Aorta (tissue), 5 donors: ENCODE measurements at regions not wholly inside any gene's neighbourhood (a gene's known extent, or its start where the extent isn't known, plus 50 kb on each side); places are given as distances from the start of the nearest gene placed in this dataset.
"Not testable (repeated sequence)": the region's sequence is repeated elsewhere in the genome, so short reads cannot be mapped to it uniquely, and the experiment has no call there.

ENCODE experiments used
- ATAC-seq: fragments of 200-7000 bp; cut with Tn5 transposase; one replicate; pipeline ENCODE4 v1.9.1; 2022; ENCODE audit warnings: moderate library complexity; ENCODE audit not compliant: low FRiP score
- DNase-seq, 2 donors: peaks; one replicate each; pipeline ENCODE4 v3.0.0-alpha.2; 2020
- H3K27ac ChIP-seq, 2 donors: one replicate each; pipeline ENCODE4 v1.5.1; 2013; ENCODE audit warnings: low read length in 2 of 2, mild to moderate bottlenecking in 2 of 2, moderate library complexity in 2 of 2, control low read depth in 1 of 2, inconsistent platforms in 1 of 2, low read depth in 1 of 2
- H3K27me3 ChIP-seq, 2 donors: one replicate each; pipeline ENCODE4 v1.6.1; 2013; ENCODE audit warnings: control low read depth in 1 of 2, low read length in 1 of 2, mild to moderate bottlenecking in 1 of 2, moderate library complexity in 1 of 2; ENCODE audit not compliant: insufficient read depth in 2 of 2, control insufficient read depth in 1 of 2
- H3K36me3 ChIP-seq, 2 donors: one replicate each; pipeline ENCODE4 v1.6.1; 2013; ENCODE audit warnings: control low read depth in 1 of 2, low read length in 1 of 2, mild to moderate bottlenecking in 1 of 2; ENCODE audit not compliant: insufficient read depth in 2 of 2, control insufficient read depth in 1 of 2
- H3K4me1 ChIP-seq, 2 donors: one replicate each; pipeline ENCODE4 v1.6.1; 2013; ENCODE audit warnings: low read length in 2 of 2, control low read depth in 1 of 2, mild to moderate bottlenecking in 1 of 2, moderate library complexity in 1 of 2; ENCODE audit not compliant: insufficient read depth in 2 of 2, control insufficient read depth in 1 of 2
- H3K4me3 ChIP-seq, 2 donors: one replicate each; pipeline ENCODE4 v1.5.1; 2013; ENCODE audit warnings: low read length in 2 of 2, control low read depth in 1 of 2, mild to moderate bottlenecking in 1 of 2
- H3K9me3 ChIP-seq: one replicate; pipeline ENCODE4 v1.6.1; 2013; ENCODE audit warnings: mild to moderate bottlenecking, low read length; ENCODE audit not compliant: control insufficient read depth
- WGBS, 2 donors: extraction: QIAGEN DNeasy Blood & Tissue Kit; methylation state at CpG; one replicate each; pipeline ENCODE4 v1.1.7; 2013; 5-methylcytosine and 5-hydroxymethylcytosine counted together
- intact Hi-C, 2 donors: fragments of 100-400 bp; cut with DNase I; formaldehyde crosslinking; loops; one replicate each; pipeline versions ENCODE4 v1.14.2 to v1.15.0; 2022
- donor health status: healthy with polysubstance abuse.
- donor health status: Bipolar disorder and iron deficiency.
- donor health status: DM: no; HTN: no; CAD: no.
- donor health status: DM: no; HTN: no; CAD: no.
- donor health status: DM: yes; HTN: yes; CAD: no.

DNA sequence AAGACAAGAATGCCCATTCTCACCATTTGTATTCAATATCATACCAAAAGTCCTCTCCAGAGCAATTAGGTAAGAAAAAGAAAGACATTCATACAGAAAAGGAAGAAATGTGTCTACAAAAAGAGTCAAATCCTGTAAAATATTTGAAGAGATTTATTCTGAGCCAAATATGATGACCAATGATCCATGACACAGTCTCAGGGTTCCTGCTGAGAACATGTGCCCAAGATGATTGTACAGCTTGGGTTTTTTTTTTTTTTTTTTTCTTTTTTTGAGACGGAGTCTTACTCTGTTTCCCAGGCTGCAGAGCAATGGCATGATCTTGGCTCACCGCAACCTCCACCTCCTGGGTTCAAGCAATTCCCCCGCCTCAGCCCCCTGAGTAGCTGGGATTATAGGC, 296.2 kb downstream of the C12orf75 start:
- Histone ChIP-seq H3K27me3 (no peaks in the 10 kb centered on the region), H3K27ac (no peak overlapping the region), H3K4me1 (no peaks in the 10 kb centered on the region), H3K36me3 (no peaks in the 10 kb centered on the region), H3K9me3 (no peaks in the 10 kb centered on the region), H3K4me3 (no peak overlapping the region)
- ATAC-seq (no peak), DNase-seq (no peak)
- 94 to 97% methylated on average over 3 of the region's 3 CpGs for WGBS, 2 donors
- intact Hi-C loops: no loop called here

DNA sequence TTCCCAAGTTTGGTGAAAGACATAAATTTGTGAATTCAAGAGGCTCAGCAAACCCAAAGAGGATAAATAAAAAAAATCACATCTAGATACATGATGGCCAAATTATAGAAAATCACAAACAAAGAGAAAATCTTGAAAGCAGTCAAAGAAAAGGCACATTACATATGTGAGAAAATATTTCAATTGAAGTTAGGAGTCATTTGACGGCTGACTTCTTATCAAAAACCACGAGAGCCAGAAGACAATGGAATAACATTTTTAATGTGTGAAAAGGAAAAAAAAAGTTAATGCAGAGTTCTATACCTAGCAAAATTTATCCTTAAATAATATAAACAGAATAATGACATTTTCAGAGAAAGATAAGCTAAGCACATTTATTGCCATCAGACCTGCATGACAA, 307.0 kb downstream of the C12orf75 start:
- WGBS, 2 donors: 59 to 86% methylated on average over 2 of the region's 2 CpGs
- DNase-seq (no peak), ATAC-seq (no peak)
- intact Hi-C loops: no loop called here
- H3K36me3 ChIP-seq: no peaks in the 10 kb centered on the region
- no peaks in the 10 kb centered on the region for H3K9me3 ChIP-seq
- H3K4me3 ChIP-seq: no peak overlapping the region
- H3K27ac ChIP-seq: no peak overlapping the region
- H3K4me1 ChIP-seq: peaks cover 1 to 2% of the 10 kb centered on the region in 2 donors
- H3K27me3 ChIP-seq: no peaks in the 10 kb centered on the region

DNA sequence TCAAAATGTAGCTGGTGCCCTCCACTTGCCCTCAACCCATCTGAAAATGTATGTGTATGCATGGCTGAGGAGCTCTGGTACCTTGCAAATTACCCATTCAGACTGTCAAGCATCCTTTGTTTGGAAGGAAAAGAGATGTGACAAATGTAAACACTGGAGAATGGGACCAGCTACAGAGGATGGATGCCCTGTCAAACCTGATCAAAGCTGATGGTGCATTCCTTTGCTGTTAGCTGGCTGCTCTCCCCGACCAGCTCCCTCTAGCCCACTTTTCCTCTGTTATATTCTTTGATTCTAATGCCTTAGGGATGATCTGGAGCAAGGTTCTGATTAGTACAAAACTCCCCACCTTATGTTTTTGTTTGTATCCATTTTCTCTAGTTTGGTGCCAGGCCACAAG, 310.3 kb downstream of the C12orf75 start:
- no peak overlapping the region for H3K4me3 ChIP-seq
- DNase-seq (no peak), ATAC-seq (no peak)
- WGBS, 2 donors: 36 to 61% methylated on average over 1 of the region's 1 CpG
- no peaks in the 10 kb centered on the region for H3K27me3 ChIP-seq
- intact Hi-C loops: no loop called here
- no peaks in the 10 kb centered on the region for H3K36me3 ChIP-seq
- no peak overlapping the region for H3K27ac ChIP-seq
- peaks cover 1 to 2% of the 10 kb centered on the region in 2 donors for H3K4me1 ChIP-seq
- no peaks in the 10 kb centered on the region for H3K9me3 ChIP-seq

DNA sequence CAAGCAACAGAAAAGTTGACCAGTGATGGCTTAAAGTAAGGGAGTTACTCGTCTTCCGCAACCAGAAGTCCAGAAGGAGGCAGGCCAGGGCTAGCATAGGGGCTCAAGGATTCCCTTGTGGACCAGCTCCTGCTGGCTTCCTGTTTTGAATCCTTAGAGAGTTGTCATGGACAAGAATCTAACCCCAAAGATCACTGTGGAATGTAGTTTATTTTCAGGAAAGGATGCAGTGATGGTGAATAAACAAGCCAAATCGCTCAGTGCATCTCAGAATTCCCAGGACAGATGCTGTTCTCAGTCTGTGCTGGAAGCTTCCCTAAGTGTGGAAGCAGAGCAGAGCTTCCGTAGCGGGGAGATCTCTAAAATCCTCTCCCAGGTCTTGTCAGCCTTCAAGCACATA, 311.3 kb downstream of the C12orf75 start:
- H3K27ac ChIP-seq: no peak overlapping the region
- WGBS, 2 donors: 94 to 96% methylated on average over 5 of the region's 5 CpGs
- no peak for ATAC-seq
- no peaks in the 10 kb centered on the region for H3K36me3 ChIP-seq
- H3K27me3 ChIP-seq: no peaks in the 10 kb centered on the region
- intact Hi-C loops: no loop called here
- peaks cover 1 to 2% of the 10 kb centered on the region in 2 donors for H3K4me1 ChIP-seq
- no peak overlapping the region for H3K4me3 ChIP-seq
- no peak for DNase-seq
- H3K9me3 ChIP-seq: no peaks in the 10 kb centered on the region

DNA sequence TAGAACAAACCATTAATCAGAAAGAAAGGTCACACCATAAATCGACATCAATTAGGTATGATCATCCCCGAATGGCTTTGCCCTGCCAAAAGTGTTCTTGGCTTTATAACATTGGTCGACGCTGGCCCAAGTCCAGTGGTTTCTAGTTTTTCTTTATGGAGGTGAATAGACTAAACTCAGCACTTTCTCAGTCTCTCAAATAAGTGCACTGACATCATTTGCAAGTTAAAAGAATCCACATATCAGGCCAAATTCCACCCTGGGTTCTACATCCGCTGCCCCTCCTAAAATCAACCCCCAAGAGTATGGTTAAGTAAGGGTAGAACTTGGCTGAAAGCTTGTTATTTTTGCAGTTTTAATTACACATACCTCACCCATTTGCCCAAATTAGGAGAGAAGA, 314.3 kb downstream of the C12orf75 start:
- Histone ChIP-seq H3K4me1 (peaks cover 1 to 2% of the 10 kb centered on the region in 2 donors), H3K27me3 (no peaks in the 10 kb centered on the region), H3K4me3 (no peak overlapping the region), H3K36me3 (no peaks in the 10 kb centered on the region), H3K9me3 (peaks cover 1% of the 10 kb centered on the region), H3K27ac (no peak overlapping the region)
- DNase-seq (no peak), ATAC-seq (peak; percentile 48)
- intact Hi-C loops: no loop called here
- WGBS, 2 donors: 3 to 10% methylated on average over 5 of the region's 5 CpGs

DNA sequence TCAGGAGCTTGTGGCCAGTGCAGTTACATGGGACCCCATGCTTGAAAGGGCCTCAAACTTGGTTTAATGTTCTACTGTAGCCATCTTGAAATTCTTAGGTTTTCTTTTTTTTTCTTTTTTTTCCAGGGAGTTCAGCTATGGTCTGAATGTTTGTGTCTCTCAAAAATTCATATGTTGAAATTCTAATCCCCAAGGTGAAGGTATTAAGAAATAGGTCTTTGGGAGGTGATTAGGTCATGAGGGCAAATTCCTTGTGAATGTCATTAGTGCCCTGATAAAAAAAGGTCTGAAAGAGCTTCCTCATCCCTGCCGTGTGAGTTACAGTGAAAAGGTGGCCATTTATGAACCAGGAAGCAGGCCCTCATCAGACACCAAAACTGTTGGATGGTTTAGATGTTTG, 324.1 kb downstream of the C12orf75 start:
- no peaks in the 10 kb centered on the region for H3K27me3 ChIP-seq
- intact Hi-C loops: no loop called here
- DNase-seq (no peak), ATAC-seq (no peak)
- no peak overlapping the region for H3K4me3 ChIP-seq
- H3K9me3 ChIP-seq: peaks cover 2% of the 10 kb centered on the region
- WGBS, 2 donors: 94 to 97% methylated on average over 1 of the region's 1 CpG
- H3K4me1 ChIP-seq: no peaks in the 10 kb centered on the region
- no peak overlapping the region for H3K27ac ChIP-seq
- H3K36me3 ChIP-seq: no peaks in the 10 kb centered on the region

DNA sequence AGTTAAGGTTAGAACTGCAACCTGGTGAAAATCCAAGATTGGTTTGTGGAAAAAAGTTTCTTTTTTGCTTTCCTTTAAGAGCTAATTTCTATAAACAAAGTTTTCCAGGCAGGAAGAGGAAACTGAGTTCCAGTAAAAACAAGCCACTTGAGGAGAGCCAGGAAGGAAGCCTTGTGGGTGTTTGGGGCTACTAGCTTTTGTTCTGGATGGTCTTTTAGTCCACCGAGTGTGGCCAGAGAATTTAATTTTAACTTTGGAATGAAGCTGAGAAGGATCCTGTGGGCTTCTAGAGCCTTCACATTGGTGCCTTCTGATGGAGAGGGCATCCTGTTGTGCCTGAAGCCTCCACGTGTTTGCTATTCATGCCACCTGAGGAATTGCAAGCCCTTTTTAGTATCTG, 327.9 kb downstream of the C12orf75 start:
- Histone ChIP-seq H3K4me3 (no peak overlapping the region), H3K27ac (no peak overlapping the region), H3K9me3 (no peaks in the 10 kb centered on the region), H3K4me1 (no peaks in the 10 kb centered on the region), H3K36me3 (no peaks in the 10 kb centered on the region), H3K27me3 (no peaks in the 10 kb centered on the region)
- ATAC-seq (peak; percentile 21), DNase-seq (no peak)
- intact Hi-C loops: no loop called here
- 18 to 20% methylated on average over 2 of the region's 2 CpGs for WGBS, 2 donors

DNA sequence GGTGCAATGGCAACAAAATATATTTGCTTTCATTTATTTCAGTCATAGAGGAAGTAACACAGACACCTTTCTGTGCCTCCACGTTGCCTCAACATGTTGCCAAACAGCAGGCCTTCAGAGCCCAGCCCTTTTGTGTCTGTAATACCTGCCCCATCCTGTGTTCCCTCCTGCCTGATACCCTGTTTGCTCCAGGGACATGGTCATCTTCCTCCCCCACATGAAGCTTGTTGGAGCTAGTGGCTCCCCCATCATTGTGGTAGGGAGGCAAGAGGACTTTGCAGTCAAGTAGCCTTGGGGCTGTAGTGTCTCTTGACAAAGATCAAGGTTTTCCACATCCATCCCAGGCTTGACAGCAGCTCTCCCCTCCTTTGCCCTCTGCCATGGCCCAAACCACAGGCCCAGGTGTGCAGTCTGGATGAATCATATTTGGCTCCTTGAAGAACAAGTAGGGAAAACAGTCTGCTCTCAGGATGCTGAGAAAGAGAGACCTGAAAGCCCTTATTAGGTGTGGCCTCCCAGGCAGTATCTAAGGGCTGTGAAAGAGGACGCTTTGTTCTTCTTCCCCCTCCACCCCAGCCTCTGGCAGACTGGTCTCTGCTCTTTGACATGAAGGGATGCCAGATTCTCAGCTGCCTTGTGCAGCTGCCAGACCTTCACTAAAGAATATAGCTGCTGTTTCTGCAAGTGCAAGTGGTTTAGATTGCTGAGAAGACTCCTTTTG, 329.0 kb downstream of the C12orf75 start:
- no peak overlapping the region for H3K27ac ChIP-seq
- H3K36me3 ChIP-seq: no peaks in the 10 kb centered on the region
- no peak overlapping the region for H3K4me3 ChIP-seq
- intact Hi-C loops: no loop called here
- H3K27me3 ChIP-seq: no peaks in the 10 kb centered on the region
- 37 to 42% methylated on average over 2 of the region's 2 CpGs for WGBS, 2 donors
- no peaks in the 10 kb centered on the region for H3K4me1 ChIP-seq
- ATAC-seq: no peak
- no peaks in the 10 kb centered on the region for H3K9me3 ChIP-seq
- DNase-seq: no peak

DNA sequence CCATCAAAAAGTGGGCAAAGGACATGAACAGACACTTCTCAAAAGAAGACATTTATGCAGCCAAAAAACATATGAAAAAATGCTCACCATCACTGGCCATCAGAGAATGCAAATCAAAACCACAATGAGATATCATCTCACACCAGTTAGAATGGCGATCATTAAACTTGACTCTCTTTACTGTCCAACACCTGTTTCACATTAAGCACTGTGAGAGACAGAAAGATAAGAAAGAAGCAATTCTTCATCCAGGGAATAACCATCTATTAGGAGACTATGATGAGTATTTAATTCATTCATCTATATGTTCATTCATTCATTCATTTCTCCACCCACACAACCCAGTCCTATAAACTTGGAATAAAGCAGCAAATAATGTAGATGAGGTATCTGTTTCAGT, 334.3 kb downstream of the C12orf75 start:
- DNase-seq, H3K4me1 ChIP-seq, H3K36me3 ChIP-seq, ATAC-seq, intact Hi-C loops, H3K27ac ChIP-seq, H3K27me3 ChIP-seq, H3K9me3 ChIP-seq, H3K4me3 ChIP-seq: not testable (repeated sequence)
- 96 to 100% methylated on average over 1 of the region's 1 CpG for WGBS, 2 donors
